ENCODE measurements at regions not wholly inside any gene's neighbourhood (a gene's known extent, or its start where the extent isn't known, plus 50 kb on each side); places are given as distances from the start of the nearest gene placed in this dataset.
"Not testable (repeated sequence)": the region's sequence is repeated elsewhere in the genome, so short reads cannot be mapped to it uniquely, and the experiment has no call there.

DNA sequence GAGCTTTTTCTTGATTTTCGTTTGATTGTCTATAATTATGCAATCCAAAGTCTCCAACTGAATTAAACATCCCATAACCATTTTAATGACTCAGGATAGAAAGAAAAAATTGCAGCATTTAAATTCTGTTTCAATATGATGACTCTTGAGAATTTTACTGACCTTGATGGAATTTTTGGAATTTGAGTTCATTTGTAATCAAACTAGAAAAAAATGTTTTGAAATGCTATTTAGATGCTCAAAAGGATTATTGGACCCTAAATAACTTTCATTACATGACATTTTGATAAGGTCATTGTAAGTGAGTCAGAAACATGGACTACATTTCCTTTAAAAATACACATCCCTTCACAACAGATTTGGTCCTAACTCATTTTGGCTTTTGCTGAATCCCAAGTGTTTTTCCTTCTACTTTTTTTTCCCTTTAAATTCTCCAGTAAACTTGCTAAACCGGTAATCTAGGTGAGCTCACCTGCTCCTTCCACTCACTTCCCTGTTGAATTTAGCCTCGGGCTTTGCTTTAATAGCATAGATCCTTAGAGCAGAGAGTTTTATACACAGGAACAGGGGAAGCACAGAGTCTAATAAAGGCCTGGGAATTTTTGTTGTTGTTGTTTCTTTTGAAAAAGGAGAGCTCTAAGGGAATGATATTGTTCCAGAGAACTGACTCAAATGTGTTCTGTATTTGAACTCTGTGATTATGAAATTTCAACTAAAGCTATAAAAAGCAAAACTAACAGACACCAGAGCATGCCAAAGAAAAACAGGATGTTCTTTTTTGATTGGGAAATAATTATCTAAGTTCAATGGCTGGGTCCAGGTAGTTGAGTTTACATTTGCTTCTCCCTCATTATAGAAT lies 1088.2 kb upstream of the CITED2 start:
- peak; percentile 64 for DNase-seq

DNA sequence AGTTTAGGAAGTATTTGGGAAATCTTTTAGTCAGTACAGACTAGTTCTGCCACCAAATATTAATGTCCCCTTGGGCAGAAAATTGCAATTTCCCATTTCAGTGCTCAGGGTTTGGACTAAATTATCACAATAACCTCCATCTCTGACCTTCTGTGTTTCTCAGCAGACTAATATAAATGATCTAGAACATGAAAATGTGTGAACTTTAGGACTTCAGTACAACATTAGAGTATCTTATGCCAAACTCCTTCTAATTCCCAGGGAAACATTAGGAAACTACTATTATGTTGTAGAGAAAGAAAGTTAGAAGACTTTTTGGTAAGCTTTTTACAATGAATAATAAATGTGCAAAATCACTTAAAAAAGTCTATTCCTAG lies 1087.6 kb upstream of the CITED2 start:
- no peak for DNase-seq

DNA sequence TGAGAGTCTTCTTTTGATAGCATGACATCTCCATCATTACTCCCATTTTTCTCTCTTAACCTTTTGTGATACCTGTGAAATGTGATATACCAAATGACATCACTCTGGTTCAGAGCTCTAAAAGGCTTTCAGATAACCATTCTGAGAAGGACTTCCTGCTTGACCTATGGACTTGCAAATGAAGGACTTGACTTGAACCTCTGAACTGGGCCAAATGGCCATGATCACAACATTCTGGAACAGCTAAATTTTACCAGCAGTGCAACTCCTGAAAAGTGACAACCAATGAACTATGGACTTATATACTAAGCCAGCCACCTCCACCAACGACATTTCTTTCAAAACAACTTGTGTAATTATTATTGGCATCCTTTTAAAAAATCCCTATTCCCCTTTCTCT lies 1085.8 kb upstream of the CITED2 start:
- no peak for DNase-seq

DNA sequence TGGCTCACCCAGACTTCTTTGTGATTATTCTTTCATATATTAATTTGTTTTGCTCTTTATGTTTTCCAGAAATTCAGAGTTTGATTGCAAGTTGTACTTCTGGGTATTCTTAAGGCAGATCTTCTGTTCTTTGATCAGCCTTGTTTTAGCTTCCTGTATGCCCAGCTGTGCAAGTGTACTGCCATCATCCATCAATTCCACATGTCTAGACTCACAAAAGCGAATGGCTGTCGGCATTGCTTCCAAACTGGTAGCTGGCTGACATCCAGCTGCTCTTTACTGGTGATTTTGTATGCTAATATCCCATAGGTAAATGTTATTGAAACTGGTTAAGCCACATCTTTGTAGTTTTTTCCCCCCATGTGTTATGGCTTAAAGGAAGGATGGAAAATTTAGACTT lies 1084.8 kb upstream of the CITED2 start:
- peak; percentile 43 for DNase-seq

DNA sequence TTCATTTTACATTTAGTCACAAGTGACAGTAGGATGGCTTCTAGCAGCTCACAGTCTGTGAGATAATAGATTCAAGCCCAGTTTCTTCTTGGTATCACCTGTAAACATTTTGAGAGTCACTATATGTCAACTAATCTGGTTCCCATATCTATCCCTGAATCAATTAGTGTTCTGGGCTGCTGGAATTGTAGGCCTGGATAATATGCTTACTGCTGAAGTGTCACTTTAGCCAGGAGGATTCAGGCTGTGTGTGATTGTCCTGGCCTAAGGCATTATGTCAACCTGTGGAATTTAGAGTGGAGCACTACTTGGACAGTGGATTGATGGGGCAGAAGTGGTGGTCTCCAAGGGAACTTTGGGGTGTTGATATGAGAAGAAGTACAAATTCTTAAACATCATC lies 1071.8 kb upstream of the CITED2 start:
- no peak for DNase-seq

DNA sequence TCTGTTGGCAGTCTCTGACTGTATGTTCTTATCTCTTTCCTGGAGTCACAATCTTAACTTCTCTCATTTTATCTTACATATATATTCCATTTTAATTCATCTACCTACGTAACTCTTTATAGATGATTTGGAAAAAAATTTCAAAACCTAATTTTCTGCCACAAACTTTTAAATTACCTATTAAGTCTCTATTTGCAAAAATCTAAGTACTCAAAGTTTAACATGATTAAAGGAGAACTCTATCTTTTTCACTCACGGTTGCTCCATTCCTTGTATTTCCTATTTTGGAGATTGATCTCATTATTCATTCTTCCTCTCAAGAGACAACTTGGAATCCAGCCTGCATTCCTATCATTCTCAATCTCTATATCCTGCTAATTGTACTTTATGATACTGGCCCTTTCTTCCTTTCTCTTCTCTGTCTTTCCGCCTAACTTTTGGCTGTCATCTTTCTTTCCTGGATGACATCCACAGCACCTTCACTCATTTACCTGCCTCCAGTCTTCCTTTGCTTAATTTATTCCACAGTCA lies 1071.1 kb upstream of the CITED2 start:
- no peak for DNase-seq

DNA sequence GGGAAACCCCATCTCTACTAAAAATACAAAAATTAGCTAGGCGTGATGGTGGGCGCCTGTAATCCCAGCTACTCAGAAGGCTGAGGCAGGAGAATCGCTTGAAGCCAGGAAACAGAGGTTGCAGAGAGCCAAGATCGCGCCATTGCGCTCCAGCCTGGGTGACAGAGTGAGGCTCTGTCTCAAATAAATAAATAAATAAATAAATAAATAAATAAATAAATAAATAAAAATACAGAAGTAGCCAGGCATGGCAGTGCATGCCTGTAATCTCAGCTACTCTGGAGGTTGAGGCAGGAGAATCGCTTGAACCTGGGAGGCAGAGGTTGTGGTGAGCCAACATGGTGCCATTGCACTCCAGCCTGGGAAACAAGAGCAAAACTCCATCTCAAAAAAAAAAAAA lies 1068.7 kb upstream of the CITED2 start:
- not testable (repeated sequence) for DNase-seq

DNA sequence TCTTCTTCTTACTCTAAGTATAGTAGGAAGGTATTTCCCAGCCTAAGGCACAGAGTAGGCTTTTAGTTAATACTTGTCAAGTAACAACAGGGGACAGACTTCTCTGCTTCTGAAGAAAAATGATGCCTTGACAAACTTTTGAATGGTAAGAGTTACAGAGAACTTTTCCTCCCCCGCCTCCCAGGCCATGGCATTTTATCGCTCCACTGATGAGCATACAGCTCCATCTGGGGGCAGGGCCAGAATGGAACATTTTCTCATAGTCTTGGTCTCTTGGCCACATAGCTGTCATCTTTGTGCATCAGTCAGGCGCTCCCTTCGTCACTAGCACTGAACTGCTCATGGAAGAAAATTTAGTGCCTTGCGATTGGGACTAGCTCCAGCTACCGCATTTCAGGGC lies 1066.8 kb upstream of the CITED2 start:
- DNase-seq = no peak

DNA sequence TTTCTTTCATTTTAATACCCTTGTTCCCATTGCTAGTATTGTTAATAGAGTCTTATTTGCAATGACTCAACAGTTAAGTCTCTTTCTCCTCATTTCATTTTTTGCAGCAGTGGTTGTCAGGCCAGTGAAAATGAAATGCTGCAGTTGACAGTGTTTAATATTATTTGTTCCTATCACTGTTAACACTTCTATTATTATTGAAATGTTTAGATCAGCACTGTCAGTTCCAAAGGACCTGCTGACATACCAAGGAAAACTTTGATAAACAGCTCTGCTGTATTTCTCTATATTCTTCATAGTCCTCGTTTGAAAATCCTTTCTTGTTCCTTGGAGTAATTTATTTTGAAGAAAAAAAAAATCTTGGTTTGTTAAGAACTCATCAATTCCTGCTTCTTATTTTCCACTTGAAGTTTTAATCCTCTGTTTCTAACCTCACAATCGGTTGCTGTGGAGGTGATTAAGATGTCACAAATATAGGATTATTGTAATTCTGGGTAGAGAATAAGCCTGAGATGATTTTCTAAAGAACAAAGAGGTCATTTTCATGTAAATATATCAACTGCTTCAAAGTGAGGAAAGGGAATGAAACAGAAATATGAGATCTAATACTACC lies 1065.9 kb upstream of the CITED2 start:
- no peak for DNase-seq

DNA sequence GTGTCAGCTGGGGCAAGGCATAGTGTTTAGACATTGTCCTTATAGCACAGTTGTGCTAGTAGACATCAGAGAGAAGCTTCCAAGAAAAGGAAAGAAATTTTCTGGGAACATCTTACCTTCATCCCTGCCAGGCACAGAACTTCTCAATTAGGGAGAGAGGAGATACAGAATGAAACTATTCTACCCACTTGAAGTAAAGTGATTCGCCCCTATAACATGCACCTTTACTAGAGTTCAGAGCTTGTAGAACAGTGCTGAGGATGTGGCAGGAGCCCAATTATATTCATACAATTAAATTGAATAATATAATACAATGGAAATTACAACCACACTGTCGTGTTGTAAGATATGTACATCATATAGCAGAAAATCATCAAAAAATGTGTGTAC lies 1063.9 kb upstream of the CITED2 start:
- DNase-seq = no peak

DNA sequence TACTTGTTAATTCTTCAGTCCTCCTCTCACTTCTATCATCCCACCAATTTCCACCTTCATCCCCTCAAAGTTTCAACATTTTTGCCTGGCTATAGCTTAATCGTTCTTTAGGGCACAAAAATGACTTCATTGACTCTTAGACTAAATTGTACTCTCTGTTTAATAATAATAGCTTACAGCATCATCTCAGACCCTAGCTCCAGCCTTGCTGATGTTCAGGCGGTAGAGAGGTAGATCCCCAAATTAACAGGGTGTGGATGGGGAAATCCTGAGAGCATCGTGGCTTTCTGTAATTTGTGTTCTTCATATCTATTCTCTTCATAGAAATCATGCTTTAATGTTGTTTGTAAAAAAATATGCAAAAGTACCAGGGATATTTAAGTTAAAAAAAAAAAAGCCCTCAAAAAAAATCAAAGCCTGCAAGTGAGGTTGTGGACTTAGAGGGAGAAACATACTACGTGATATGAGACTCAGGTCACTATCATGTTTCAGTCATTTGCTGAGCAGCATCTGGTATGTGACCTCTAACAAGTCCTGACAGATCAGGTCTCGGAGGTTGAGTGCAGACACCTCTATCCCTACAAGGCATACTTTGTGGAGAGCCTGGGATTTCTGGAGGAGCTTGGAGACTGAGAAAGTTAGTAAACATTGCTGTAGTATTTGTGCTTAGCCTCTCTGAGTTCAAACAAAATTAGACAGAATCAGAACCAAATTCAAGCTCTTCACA lies 1063.3 kb upstream of the CITED2 start:
- no peak for DNase-seq

DNA sequence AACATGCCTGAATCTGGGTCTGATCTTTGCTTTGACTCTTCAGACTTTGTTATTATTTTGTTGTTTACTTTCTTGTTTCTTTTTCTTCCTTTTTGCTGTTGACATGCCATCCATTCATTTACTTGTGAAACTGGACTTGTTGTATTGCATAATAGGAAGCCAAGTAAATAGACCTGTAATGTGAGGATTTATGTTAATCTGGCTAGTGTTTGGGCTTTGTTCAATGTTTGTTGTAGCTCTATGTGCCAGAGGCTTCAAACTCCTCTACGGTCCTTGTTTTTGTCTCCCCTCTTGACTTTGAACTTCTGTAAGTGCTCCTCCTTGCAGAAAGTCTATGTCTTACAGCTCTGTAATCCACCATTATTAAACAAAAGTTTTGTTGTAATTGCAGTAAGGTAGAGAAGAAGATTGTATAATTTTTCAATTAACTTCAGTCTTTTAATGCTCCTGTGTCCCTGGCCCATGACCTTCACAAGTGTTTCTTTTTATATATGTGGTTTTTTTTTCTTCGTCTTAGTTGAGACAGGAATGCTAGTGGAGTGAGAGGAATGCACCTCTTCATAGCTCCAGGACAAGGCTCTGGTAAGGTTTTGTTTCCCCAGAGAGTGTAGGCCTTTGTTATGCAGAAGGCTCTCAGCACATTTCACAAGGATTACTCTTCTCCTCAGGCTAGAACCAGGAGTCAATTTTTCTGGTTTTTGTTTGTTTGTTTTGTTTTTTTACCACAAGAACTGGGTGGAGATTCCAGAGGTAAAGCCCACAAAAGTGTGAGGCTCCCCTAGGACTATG lies 1061.8 kb upstream of the CITED2 start:
- no peak for DNase-seq

DNA sequence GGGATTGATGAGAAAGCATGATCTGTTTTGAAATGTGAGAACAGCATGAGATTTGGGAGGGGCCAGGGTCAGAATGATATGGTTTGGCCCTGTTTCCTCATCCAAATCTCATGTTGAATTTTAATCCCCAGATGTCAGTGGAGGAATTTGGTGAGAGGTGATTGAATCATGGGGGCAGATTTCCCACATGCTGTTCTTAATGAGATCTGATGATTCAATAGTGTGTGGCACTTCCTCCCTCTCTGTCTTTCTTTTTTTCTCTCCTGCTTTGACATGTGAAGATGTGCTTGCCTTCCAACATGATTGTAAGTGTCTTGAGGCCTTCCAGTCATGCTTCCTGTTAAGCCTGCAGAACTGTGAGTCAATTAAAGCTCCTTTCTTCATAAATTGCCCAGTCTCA lies 1060.3 kb upstream of the CITED2 start:
- no peak for DNase-seq

DNA sequence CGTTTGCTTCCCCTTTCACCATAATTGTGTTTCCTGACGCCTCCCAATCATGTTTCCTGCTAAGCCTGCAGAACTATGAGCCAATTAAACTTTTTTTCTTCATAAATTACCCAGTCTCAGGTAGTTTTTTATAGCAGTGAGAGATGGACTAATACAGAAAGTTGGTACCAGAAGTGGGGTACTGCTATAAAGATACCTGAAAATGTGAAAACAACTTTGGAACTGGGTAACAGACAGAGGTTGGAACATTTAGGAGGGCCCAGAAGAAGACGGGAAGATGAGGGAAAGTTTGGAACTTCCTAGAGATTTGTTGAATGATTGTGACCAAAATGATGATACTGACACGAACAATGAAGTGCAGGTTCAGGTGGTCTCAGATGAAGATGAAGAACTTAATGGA lies 1058.6 kb upstream of the CITED2 start:
- no peak for DNase-seq

DNA sequence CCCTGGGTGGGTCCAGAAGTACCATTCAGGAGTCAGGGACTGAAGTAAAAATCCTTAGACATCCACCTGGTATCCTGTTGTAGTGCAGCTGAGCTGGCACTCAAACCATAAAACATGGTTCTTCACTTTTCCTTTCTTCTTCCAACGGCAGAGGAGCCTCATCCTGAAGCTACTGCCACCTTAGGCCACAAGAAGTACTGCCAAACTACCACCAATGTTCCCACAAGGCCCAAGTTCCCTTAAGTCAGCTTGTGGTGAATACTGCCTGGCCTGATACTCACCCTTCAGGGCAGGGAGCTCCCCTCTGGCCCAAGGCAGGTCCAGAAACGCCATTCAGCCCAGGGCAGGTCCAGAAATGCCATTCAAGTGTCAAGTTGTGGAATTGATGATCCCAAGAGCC lies 1053.4 kb upstream of the CITED2 start:
- DNase-seq = no peak

DNA sequence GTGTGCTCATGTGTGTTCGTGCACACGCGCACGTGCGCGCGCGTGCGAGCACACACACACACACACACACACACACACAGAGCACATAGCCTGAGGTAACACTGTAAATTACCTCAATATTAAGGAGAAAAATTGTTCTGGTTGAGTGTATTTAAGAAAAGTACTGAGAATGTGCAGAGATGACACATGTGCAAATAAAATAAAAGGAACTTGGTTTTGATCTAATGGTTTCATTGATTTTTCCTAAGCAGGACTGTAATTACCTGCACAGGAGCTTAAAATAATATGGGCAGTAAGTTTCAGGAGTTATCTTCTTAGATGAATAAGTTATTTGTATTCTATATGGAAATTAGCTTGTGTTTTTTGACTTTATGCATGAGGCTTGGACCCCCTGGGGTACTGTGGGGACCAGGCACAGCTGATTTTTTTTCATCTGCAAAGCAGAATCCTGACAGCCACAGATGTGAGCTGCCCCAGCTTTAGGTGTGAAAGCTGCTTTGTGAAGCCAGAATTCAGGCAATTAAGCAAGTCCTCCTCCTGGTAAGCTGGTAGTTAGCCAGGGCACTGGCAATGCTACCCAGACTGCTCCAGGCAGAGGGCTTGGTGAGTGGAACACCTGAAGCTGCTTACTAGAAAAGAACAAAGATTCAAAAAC lies 1040.6 kb upstream of the CITED2 start:
- DNase-seq = peak; percentile 36

DNA sequence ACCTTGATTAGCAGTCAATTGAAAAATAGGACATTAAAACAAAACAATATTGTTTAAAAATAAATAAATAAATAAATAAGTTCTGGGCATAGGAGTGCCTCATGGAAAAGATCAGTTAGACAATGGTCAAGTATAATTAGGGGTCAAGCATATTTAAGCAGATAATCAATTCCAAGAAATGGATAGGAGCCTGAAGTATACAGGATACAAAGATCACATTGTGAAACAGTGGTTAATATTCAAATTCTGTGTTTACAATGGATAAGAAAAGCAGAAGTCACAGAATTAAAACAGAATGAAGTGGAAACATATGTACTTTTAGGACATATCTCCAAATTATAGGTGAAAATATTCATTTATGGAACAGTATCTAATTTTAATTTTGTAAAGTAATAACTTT lies 1028.6 kb upstream of the CITED2 start:
- no peak for DNase-seq

DNA sequence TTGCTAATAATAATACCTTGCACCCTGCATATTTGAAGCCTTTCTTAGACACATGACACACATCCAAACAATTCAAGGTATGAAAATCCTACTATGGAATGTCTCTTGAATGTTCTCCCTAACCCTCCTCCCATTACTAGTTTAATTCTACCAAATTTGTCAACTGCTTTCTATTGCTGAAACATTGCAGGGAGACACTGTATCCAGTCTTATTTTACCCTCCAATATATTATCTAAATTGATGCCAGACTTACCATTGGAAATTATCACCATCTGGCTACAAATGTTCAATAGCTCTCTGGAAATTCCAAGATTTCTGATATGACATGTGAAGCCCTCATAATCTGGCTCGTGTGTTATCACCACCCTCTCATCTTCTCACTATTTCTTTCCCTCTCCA lies 1027.3 kb upstream of the CITED2 start:
- DNase-seq = no peak

DNA sequence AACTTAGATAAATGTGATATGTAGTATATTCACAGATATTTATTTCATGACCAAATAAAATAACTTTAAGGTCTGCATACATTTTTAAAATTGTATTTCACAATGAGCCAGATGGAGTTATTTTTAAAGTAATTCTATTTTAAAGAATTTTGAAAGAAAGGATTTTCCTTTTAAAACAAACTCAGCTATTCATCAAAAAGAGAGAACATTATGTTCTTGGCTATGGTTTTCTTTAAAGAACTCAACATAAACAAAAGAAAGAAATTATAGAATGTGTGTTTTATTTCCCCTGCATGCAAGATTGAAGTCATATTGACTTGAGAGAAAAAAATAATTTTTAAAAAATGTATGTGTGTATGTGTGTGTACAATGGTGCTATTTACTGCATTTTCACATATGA lies 1023.6 kb upstream of the CITED2 start:
- no peak for DNase-seq

DNA sequence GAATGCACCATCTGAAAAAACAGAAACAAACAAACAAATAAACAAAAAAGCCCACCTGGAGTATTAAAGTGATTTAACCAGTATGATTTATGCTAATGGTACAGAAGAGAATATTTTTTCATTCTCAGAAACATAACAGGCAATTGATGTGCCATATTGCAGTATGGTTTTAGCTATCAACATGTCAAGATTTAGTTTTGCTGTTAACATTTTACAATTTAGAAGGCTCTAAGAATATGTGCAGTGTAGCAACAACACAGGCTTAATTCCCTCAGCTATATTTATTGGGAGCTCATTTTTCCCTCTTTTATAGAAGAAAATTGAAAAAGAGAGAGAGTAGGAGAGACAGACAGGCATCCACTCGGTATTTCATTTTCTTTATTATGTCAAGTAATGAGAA lies 1022.7 kb upstream of the CITED2 start:
- DNase-seq = no peak

DNA sequence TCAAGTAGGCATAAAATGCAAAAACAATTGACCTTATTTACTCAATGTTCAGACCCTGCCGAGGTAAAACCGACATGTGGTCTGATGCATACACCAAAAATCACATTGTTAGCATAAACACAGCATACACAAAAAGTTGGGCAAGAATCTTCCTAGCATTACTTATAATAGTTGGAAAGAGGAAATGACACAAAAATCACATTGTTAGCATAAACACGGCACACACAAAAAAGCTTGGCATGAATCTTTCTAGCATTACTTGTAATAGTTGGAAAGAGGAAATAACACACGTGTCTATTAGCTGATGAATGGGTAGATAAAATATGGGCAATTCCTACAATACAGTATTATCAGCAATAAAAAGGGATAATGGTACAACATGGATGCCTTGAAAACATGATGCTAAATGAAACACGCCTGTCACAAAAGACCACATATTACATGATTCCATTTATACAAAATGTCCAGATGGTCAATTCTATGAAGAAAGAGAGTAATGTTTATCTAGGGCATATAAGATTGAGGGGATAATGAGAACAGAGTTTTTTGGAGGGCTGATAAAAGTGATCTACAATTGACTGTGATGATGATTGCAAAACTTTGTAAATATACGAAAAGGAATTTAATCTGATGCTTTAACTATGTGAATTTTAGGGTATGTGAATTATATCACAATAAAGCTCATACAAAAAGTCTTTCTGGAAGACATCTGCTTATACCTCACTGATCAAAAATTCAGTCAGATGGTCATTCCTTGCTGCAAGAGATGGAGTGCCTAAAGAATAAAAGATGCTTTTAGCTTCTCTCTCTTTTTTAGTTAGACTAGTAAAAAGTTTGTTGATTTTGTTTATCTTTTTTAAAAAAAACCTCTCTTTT lies 1019.5 kb upstream of the CITED2 start:
- no peak for DNase-seq

DNA sequence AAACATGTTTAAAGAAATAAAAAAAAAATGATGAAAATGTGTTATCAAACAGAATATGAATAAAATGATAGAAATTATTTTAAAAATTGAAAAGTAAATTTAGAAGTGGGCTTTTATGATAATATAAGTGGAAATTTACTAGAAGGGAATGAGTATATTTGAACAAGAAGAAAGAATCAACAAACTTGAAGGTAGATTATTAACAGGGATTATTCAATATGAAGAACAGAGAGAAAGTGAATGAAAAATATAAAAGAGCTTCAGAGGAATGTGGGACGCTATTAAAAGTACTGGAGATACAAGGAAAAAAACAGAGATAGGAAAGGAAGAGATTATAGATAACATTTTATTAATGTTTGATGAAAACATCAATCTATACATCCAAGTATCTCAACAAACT lies 1014.4 kb upstream of the CITED2 start:
- no peak for DNase-seq

Data from NCI-H1105 treated with DMSO at 0.1 percent for 48 hours (cell line).